Endodermal cell (in vitro differentiated cells): ENCODE measurements at regions not wholly inside any gene's neighbourhood (a gene's known extent, or its start where the extent isn't known, plus 50 kb on each side); places are given as distances from the start of the nearest gene placed in this dataset.

Experiments
- DNase-seq: peaks from one replicate; pipeline ENCODE4 v3.0.0-alpha.2; 2017
- H3K27ac ChIP-seq: 2 replicates; pipeline ENCODE4 v1.5.1; 2013; ENCODE audit warnings: mild to moderate bottlenecking, low read depth, low read length, moderate library complexity
- H3K27me3 ChIP-seq: 2 replicates; pipeline ENCODE4 v1.6.1; 2013; ENCODE audit warnings: mild to moderate bottlenecking, low read length, moderate library complexity; ENCODE audit not compliant: insufficient read depth, control insufficient read depth, poor library complexity, severe bottlenecking
- H3K36me3 ChIP-seq: 2 replicates; pipeline ENCODE4 v1.7.0; 2013; ENCODE audit warnings: mild to moderate bottlenecking, low read length, moderate library complexity; ENCODE audit not compliant: control insufficient read depth, insufficient read depth
- H3K4me1 ChIP-seq: one replicate; pipeline ENCODE4 v1.7.0; 2013; ENCODE audit warnings: low read length; ENCODE audit not compliant: control insufficient read depth, insufficient read depth
- H3K4me3 ChIP-seq: 2 replicates; pipeline ENCODE4 v1.5.1; 2013; ENCODE audit warnings: mild to moderate bottlenecking, low read length, moderate library complexity
- H3K9ac ChIP-seq: 2 replicates; pipeline ENCODE4 v1.6.1; 2013; ENCODE audit warnings: mild to moderate bottlenecking, low read length, moderate library complexity; ENCODE audit not compliant: poor library complexity, severe bottlenecking; ENCODE audit errors: extremely low read depth
- H3K9me3 ChIP-seq: 2 replicates; pipeline ENCODE4 v1.6.1; 2013; ENCODE audit warnings: mild to moderate bottlenecking, low read length, moderate library complexity; ENCODE audit not compliant: control insufficient read depth
- H3K27ac Mint-ChIP-seq: 2 replicates; pipeline ENCODE4 v1.8.0; 2020; ENCODE audit warnings: mixed read lengths
- H3K27me3 Mint-ChIP-seq: 2 replicates; pipeline ENCODE4 v1.8.0; 2021; ENCODE audit warnings: mild to moderate bottlenecking, mixed read lengths; ENCODE audit not compliant: insufficient read depth
- H3K36me3 Mint-ChIP-seq: 2 replicates; pipeline ENCODE4 v1.8.0; 2020; ENCODE audit warnings: low read depth, mixed read lengths
- H3K4me1 Mint-ChIP-seq: 2 replicates; pipeline ENCODE4 v1.8.0; 2020; ENCODE audit warnings: mixed read lengths
- H3K4me3 Mint-ChIP-seq: 2 replicates; pipeline ENCODE4 v1.8.0; 2020; ENCODE audit warnings: mild to moderate bottlenecking, moderate library complexity, mixed read lengths
- H3K9me3 Mint-ChIP-seq: 2 replicates; pipeline ENCODE4 v1.8.0; 2020; ENCODE audit warnings: mild to moderate bottlenecking, mixed read lengths
- WGBS, 2 experiments: methylation state at CpG; one replicate each; pipeline versions ENCODE4 v1.1.5 to v1.1.7; 2013; ENCODE audit warnings: missing lambda C conversion rate in 2 of 2, mixed read lengths in 1 of 2; ENCODE audit not compliant: insufficient coverage in 1 of 2, insufficient read length in 1 of 2; 5-methylcytosine and 5-hydroxymethylcytosine counted together
- TF ChIP-seq, protein P1 (sequence below): fragments of 200-600 bp; sonication (generic); conservative IDR thresholded peaks from 2 replicates; pipeline ENCODE4 v1.5.0; 2021; ENCODE audit warnings: antibody characterized with exemption, mild to moderate bottlenecking

DNA sequence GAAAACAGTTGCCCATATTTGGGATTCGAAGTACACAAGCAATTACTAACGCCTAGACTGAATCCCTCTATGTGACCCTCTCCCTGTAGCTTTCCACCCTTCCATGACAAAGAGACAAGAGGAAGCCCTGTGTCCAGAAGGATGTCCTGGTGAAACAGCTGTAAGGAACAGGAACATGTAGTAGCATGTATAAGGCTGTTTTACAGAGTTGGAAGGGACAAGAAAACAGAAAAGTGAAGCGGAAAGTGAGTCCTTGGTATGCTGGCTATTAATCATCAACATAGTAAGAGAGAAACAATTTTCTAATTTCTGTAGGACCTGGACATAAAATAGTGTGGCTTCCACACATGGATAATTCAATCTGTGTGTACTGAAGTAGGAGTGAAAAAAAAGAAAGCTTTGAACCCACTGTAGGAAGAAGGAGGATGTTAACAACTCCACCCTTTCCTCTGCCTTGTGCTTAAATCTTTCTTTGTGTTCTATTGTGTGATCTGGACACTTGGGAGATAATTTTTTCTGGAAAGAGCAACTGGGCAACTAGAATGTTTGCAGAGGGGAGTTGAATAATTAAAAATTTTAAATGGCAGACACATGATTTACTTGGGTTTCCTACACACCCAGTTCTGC lies 162.3 kb upstream of the ZSWIM2 start:
- WGBS, 2 experiments: 93% methylated on average over 3 of the region's 3 CpGs; no CpG with 5 or more reads in 1 of the 2 experiments
- no peaks in the 10 kb centered on the region for H3K4me1 ChIP-seq
- Mint-ChIP-seq H3K9me3 (no peaks in the 10 kb centered on the region), H3K27me3 (no peaks in the 10 kb centered on the region), H3K4me1 (no peaks in the 10 kb centered on the region), H3K27ac (no peak overlapping the region), H3K36me3 (no peaks in the 10 kb centered on the region), H3K4me3 (no peak overlapping the region)
- TF ChIP-seq, protein P1, sequence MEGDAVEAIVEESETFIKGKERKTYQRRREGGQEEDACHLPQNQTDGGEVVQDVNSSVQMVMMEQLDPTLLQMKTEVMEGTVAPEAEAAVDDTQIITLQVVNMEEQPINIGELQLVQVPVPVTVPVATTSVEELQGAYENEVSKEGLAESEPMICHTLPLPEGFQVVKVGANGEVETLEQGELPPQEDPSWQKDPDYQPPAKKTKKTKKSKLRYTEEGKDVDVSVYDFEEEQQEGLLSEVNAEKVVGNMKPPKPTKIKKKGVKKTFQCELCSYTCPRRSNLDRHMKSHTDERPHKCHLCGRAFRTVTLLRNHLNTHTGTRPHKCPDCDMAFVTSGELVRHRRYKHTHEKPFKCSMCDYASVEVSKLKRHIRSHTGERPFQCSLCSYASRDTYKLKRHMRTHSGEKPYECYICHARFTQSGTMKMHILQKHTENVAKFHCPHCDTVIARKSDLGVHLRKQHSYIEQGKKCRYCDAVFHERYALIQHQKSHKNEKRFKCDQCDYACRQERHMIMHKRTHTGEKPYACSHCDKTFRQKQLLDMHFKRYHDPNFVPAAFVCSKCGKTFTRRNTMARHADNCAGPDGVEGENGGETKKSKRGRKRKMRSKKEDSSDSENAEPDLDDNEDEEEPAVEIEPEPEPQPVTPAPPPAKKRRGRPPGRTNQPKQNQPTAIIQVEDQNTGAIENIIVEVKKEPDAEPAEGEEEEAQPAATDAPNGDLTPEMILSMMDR: no peak
- no peak overlapping the region for H3K27ac ChIP-seq
- H3K9me3 ChIP-seq: no peaks in the 10 kb centered on the region
- no peaks in the 10 kb centered on the region for H3K36me3 ChIP-seq
- H3K27me3 ChIP-seq: no peaks in the 10 kb centered on the region
- H3K4me3 ChIP-seq: no peak overlapping the region
- no peak overlapping the region for H3K9ac ChIP-seq
- DNase-seq: no peak

DNA sequence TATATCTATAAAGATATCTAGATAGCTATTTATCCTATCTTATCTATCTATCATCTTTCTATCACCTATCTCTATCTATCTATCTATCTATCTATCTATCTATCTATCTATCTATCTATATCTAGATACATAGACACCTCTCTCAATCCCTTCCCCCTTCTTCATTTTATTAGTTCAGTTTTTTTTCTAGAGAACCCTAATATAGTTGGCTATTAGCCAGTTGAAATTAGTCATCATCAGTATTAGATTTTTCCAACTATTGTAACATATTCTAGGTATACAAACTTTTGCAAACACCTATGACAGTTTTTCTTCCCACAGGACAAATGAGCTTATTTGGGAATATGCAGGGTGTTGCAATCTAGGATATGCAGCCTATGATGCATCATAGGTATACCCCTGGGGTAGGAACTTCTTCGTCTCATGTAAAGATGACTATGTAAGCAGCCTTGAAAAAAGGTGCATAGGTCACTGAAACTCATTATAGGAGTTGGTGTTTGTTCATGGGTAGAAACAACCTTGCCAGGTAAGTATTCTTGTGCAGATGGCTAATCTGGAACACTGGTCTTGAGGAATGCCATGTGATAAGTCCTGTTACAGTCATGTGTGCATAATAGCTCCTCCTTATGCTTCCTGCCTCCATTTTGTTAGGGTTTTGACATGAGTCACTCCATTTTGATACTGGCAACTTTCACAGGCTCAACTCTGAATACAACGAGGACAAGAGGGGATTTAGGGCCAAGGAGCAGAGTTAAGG lies 160.7 kb upstream of the ZSWIM2 start:
- no peak overlapping the region for H3K27ac Mint-ChIP-seq
- no peaks in the 10 kb centered on the region for H3K4me1 Mint-ChIP-seq
- Histone ChIP-seq H3K27ac (no peak overlapping the region), H3K4me3 (no peak overlapping the region), H3K36me3 (no peaks in the 10 kb centered on the region), H3K27me3 (no peaks in the 10 kb centered on the region), H3K9ac (no peak overlapping the region), H3K4me1 (no peaks in the 10 kb centered on the region), H3K9me3 (no peaks in the 10 kb centered on the region)
- TF ChIP-seq, protein P1: no peak
- no peaks in the 10 kb centered on the region for H3K9me3 Mint-ChIP-seq
- no peak for DNase-seq
- no peaks in the 10 kb centered on the region for H3K27me3 Mint-ChIP-seq
- WGBS, 2 experiments: 91 to 100% methylated on average over 1 to 2 of the region's 2 CpGs
- H3K36me3 Mint-ChIP-seq: no peaks in the 10 kb centered on the region
- no peak overlapping the region for H3K4me3 Mint-ChIP-seq

DNA sequence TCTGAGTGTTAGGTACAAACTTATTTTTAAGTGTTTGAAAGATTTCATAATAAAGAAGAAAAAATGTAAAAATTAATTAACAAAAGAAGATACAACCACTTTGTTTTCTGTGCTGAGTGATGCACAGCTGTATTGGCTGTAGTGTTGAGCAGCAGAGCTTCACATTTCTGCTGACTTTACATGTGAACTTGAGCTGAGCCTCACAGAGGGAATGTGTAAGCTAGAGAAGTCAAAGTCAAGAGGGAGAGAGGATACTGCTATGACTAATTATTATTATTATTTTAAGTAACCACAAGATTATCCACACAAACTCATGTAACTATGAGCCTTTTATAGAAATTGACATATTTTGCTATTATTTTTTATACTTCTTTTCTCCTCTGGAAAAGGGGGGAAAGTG lies 159.1 kb upstream of the ZSWIM2 start:
- no peaks in the 10 kb centered on the region for H3K4me1 Mint-ChIP-seq
- Histone ChIP-seq H3K27me3 (no peaks in the 10 kb centered on the region), H3K9ac (no peak overlapping the region), H3K9me3 (no peaks in the 10 kb centered on the region), H3K4me3 (no peak overlapping the region), H3K4me1 (no peaks in the 10 kb centered on the region), H3K27ac (no peak overlapping the region), H3K36me3 (no peaks in the 10 kb centered on the region)
- no peaks in the 10 kb centered on the region for H3K9me3 Mint-ChIP-seq
- TF ChIP-seq, protein P1: no peak
- no peak overlapping the region for H3K27ac Mint-ChIP-seq
- no peaks in the 10 kb centered on the region for H3K27me3 Mint-ChIP-seq
- no peaks in the 10 kb centered on the region for H3K36me3 Mint-ChIP-seq
- DNase-seq: no peak
- H3K4me3 Mint-ChIP-seq: no peak overlapping the region
